Astrocyte of the spinal cord (primary cell): ENCODE measurements at regions not wholly inside any gene's neighbourhood (a gene's known extent, or its start where the extent isn't known, plus 50 kb on each side); places are given as distances from the start of the nearest gene placed in this dataset.

ENCODE experiments used
- DNase-seq: peaks from one replicate; pipeline ENCODE4 v3.0.0; 2011; ENCODE audit warnings: low read depth, low spot score
- H3K4me3 ChIP-seq: 2 replicates; pipeline ENCODE4 v1.5.1; 2011; ENCODE audit warnings: low read depth, mild to moderate bottlenecking, low read length, moderate library complexity
- in situ Hi-C: cut with HindIII; loops from 2 replicates; pipeline ENCODE4 v1.10.0; 2017; ENCODE audit warnings: low sequenced_read_pairs
- TF ChIP-seq, protein P1 (sequence below): IDR thresholded peaks from 2 replicates; pipeline ENCODE4 v1.5.1; 2012; ENCODE audit warnings: low read depth, mild to moderate bottlenecking, low read length, inconsistent platforms

DNA sequence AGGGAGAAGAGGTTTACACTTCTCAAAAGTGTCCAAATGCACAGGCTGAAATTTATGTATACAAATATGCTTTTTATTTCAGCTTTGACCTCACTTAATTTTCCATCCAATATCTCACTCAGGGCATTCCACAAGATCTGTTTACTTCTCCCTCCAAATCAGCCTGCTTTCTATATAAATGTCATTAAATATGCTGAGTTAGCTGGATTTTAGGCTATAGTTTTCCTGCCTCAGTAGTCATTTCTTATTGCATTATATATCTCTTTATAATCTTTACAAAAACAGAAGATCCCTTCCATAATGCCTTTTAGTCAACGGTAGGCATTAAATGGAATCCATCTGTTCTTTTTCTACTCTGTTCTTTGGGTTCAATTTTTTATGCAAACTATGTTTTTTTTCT is 71.7 kb upstream of the KCND2 start:
- H3K4me3 ChIP-seq: no peak overlapping the region
- TF ChIP-seq, protein P1, sequence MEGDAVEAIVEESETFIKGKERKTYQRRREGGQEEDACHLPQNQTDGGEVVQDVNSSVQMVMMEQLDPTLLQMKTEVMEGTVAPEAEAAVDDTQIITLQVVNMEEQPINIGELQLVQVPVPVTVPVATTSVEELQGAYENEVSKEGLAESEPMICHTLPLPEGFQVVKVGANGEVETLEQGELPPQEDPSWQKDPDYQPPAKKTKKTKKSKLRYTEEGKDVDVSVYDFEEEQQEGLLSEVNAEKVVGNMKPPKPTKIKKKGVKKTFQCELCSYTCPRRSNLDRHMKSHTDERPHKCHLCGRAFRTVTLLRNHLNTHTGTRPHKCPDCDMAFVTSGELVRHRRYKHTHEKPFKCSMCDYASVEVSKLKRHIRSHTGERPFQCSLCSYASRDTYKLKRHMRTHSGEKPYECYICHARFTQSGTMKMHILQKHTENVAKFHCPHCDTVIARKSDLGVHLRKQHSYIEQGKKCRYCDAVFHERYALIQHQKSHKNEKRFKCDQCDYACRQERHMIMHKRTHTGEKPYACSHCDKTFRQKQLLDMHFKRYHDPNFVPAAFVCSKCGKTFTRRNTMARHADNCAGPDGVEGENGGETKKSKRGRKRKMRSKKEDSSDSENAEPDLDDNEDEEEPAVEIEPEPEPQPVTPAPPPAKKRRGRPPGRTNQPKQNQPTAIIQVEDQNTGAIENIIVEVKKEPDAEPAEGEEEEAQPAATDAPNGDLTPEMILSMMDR: no peak
- in situ Hi-C loops: no loop called here
- DNase-seq: no peak

DNA sequence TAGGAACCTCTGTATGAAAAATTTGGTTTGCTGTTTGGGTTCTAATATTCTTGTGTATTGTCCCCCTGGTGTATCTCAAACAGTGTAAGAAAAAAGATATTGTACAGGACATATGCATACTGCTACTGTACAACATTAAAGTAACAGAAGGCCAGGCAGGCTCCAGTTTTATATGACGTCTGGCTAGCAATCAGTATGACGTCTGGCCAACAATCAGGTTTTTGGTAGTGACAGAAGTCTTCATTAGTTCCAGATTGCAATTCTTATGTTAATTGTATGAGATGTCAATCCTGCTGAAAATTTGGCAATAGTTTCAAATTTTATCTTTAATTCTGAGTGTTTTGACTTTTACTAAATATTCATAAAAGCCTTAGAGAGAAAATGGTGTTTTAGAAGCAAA is 67.9 kb upstream of the KCND2 start:
- in situ Hi-C loops: no loop called here
- no peak overlapping the region for H3K4me3 ChIP-seq
- DNase-seq: no peak
- TF ChIP-seq, protein P1: no peak

GRCh38 chr7:120207037-120207436 is 65.9 kb upstream of the KCND2 start:
- no peak for DNase-seq
- in situ Hi-C loops: no loop called here
- TF ChIP-seq, protein P1: no peak
- H3K4me3 ChIP-seq: no peak overlapping the region

DNA sequence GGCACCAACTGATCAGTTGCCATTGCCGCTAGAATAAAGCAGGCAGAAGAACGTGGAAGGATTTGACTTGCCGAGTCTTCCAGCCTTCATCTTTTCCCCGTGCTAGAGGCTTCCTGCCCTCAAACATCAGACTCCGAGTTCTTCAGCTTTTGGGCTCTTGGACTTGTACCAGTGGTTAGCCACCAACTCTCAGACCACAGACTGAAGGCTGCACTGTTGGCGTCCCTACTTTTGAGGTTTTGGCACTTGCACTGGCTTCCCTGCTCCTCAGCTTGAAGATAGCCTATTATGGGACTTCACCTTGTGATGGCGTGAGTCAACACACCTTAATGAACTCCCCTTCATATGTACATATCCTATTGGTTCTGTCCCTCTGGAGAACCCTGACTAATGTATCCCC is 57.3 kb upstream of the KCND2 start:
- in situ Hi-C loops: no loop called here
- TF ChIP-seq, protein P1: no peak
- no peak overlapping the region for H3K4me3 ChIP-seq
- no peak for DNase-seq

- TF ChIP-seq, protein P1: no peak
- in situ Hi-C loops: no loop called here
- no peak overlapping the region for H3K4me3 ChIP-seq
- no peak for DNase-seq
Measured at GRCh38 chr7:120216947-120217346, 56.0 kb upstream of the KCND2 start.

DNA sequence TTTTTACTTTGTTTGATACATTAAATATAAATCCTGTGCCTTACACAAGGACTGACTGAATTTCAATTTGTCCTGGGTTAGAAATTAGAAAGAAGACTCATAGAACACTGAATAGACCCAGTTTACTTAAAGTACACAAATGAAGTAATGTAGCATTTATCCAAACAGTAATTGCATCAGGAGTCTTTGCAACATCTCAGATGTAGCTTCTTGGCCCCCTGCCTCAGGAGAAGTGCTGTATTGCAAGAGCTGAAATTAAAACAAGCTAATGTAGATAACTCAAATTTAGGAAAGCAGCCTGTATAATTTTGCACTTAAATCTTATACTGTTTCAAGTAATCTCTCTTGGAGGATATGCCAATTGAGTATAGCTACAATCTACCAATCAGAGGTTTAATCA is 54.3 kb upstream of the KCND2 start:
- in situ Hi-C loops: no loop called here
- H3K4me3 ChIP-seq: no peak overlapping the region
- no peak for DNase-seq
- TF ChIP-seq, protein P1: no peak

GRCh38 chr7:120221666-120222065 is 51.3 kb upstream of the KCND2 start:
- TF ChIP-seq, protein P1: no peak
- H3K4me3 ChIP-seq: no peak overlapping the region
- no peak for DNase-seq
- in situ Hi-C loops: no loop called here
